LNCAP (cell line): ENCODE measurements at regions not wholly inside any gene's neighbourhood (a gene's known extent, or its start where the extent isn't known, plus 50 kb on each side); places are given as distances from the start of the nearest gene placed in this dataset.
A peak's percentile ranks its signal among the peaks of the same experiment; 100 is the strongest.

Experiments
- CTCF ChIP-seq: fragments of 450-650 bp; IDR thresholded peaks from 2 replicates; pipeline ENCODE4 v1.5.1; 2017; ENCODE audit warnings: mild to moderate bottlenecking

- no peak for TF ChIP-seq CTCF
Measured at GRCh38 chr17:77064598-77064997, 76.2 kb upstream of the SEC14L1 start.

GRCh38 chr17:77066165-77066564 is 74.6 kb upstream of the SEC14L1 start:
- TF ChIP-seq CTCF = no peak

GRCh38 chr17:77066726-77067409 is 73.9 kb upstream of the SEC14L1 start:
- peak; percentile 93 for TF ChIP-seq CTCF

GRCh38 chr17:77068915-77069314 is 71.9 kb upstream of the SEC14L1 start:
- no peak for TF ChIP-seq CTCF

GRCh38 chr17:77070888-77071279 is 69.9 kb upstream of the SEC14L1 start:
- TF ChIP-seq CTCF = no peak

GRCh38 chr17:77071925-77072490 is 68.8 kb upstream of the SEC14L1 start:
- TF ChIP-seq CTCF = no peak

- no peak for TF ChIP-seq CTCF
Measured at GRCh38 chr17:77072670-77073069, 68.1 kb upstream of the SEC14L1 start.
